HPDE6-E6E7 (cell line): ENCODE measurements at regions not wholly inside any gene's neighbourhood (a gene's known extent, or its start where the extent isn't known, plus 50 kb on each side); places are given as distances from the start of the nearest gene placed in this dataset.

ENCODE experiments used
- DNase-seq: peaks from one replicate; pipeline ENCODE4 v3.0.0; 2011; ENCODE audit warnings: missing footprints; ENCODE audit errors: extremely low spot score

GRCh38 chr12:114743799-114744198 lies 59.8 kb upstream of the TBX3 start:
- DNase-seq, result no peak

DNA sequence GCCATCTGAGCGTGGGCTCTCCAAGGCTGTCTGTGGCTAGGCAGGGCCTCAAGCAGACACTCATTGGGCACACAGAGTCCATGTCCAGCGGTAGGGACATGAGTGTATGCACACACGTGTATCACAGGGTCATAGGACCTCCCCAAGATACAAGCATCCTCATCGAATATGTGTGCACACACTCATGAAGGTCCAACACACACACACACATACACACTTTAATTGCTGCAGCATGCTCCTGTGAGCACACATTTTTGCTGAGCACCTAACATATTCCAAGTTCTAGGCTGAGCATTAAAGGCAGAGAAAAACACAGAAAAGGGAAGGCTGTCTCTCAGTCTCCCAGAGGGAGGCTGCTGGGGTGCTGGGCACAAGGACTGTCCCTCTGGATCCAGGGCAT lies 59.3 kb upstream of the TBX3 start:
- DNase-seq, result no peak

- DNase-seq, result no peak
Observed at GRCh38 chr12:114742363-114742762, 58.4 kb upstream of the TBX3 start.

GRCh38 chr12:114741940-114742339 lies 58.0 kb upstream of the TBX3 start:
- no peak for DNase-seq

DNA sequence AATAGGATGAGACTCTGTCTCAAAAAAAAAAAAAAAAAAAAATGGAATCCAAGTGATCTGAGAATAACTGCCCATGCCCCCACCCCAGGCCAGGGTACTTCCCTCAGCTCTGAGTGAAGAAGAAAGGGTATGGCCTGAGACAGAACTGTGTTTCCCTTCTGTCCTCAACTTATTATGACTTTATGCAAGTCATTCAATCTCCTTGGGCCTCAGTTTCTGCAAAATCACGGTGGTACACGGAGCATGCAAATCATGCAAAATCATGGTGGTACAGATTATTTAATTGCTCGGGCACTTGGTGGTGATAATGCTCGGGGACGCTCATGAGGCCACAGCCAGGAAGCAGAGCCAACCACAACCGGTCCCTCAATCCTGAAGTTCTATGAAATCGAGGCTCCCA lies 56.5 kb upstream of the TBX3 start:
- DNase-seq, result no peak

- no peak for DNase-seq
Observed at GRCh38 chr12:114738460-114739184, 54.6 kb upstream of the TBX3 start.

- no peak for DNase-seq
Observed at GRCh38 chr12:114735680-114736374, 51.9 kb upstream of the TBX3 start.

GRCh38 chr12:114735011-114735410 lies 51.0 kb upstream of the TBX3 start:
- DNase-seq, result no peak

DNA sequence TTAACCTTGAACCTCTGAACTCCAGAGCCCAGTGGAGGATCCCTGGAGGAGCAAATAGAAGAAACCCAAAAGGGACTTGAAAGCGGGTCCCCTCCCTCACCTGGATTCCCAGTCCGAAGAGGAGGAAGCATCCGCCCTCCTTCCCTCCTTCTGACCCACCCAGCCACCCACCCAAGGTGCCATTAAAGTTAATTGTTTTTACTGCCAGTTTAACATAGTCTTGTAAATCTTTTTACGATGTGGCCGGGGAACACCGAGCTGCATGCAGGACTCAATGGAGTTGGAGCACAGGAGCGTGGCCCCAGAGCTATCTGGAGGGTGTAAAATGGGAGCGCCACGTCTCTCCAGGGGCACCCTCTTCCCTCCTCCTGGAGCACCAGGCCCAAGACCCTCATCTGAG lies 49.9 kb upstream of the TBX3 start:
- DNase-seq, result no peak
